Endothelial cell (in vitro differentiated cells): ENCODE measurements at regions not wholly inside any gene's neighbourhood (a gene's known extent, or its start where the extent isn't known, plus 50 kb on each side); places are given as distances from the start of the nearest gene placed in this dataset.

Experiments used
- DNase-seq: peaks from one replicate; pipeline ENCODE4 v3.0.0; 2021; ENCODE audit warnings: low spot score
- H3K27ac Mint-ChIP-seq: one replicate; pipeline ENCODE4 v1.8.0; 2021; ENCODE audit warnings: mixed read lengths, inconsistent platforms; ENCODE audit not compliant: unreplicated experiment
- H3K27me3 Mint-ChIP-seq: one replicate; pipeline ENCODE4 v1.8.0; 2021; ENCODE audit warnings: mild to moderate bottlenecking, moderate library complexity, mixed read lengths, inconsistent platforms; ENCODE audit not compliant: unreplicated experiment
- H3K36me3 Mint-ChIP-seq: one replicate; pipeline ENCODE4 v1.8.0; 2021; ENCODE audit warnings: mild to moderate bottlenecking, low read depth, mixed read lengths, inconsistent platforms; ENCODE audit not compliant: unreplicated experiment
- H3K4me1 Mint-ChIP-seq: one replicate; pipeline ENCODE4 v1.8.0; 2021; ENCODE audit warnings: mild to moderate bottlenecking, mixed read lengths, inconsistent platforms; ENCODE audit not compliant: unreplicated experiment
- H3K4me3 Mint-ChIP-seq: one replicate; pipeline ENCODE4 v1.8.0; 2021; ENCODE audit warnings: mild to moderate bottlenecking, mixed read lengths, inconsistent platforms; ENCODE audit not compliant: unreplicated experiment
- H3K9me3 Mint-ChIP-seq: one replicate; pipeline ENCODE4 v1.8.0; 2021; ENCODE audit warnings: mixed read lengths, inconsistent platforms; ENCODE audit not compliant: unreplicated experiment
- CTCF ChIP-seq: fragments of 200-600 bp; sonication (generic); IDR thresholded peaks from one replicate; pipeline ENCODE4 v1.5.0; 2021; ENCODE audit warnings: antibody characterized with exemption; ENCODE audit not compliant: unreplicated experiment

DNA sequence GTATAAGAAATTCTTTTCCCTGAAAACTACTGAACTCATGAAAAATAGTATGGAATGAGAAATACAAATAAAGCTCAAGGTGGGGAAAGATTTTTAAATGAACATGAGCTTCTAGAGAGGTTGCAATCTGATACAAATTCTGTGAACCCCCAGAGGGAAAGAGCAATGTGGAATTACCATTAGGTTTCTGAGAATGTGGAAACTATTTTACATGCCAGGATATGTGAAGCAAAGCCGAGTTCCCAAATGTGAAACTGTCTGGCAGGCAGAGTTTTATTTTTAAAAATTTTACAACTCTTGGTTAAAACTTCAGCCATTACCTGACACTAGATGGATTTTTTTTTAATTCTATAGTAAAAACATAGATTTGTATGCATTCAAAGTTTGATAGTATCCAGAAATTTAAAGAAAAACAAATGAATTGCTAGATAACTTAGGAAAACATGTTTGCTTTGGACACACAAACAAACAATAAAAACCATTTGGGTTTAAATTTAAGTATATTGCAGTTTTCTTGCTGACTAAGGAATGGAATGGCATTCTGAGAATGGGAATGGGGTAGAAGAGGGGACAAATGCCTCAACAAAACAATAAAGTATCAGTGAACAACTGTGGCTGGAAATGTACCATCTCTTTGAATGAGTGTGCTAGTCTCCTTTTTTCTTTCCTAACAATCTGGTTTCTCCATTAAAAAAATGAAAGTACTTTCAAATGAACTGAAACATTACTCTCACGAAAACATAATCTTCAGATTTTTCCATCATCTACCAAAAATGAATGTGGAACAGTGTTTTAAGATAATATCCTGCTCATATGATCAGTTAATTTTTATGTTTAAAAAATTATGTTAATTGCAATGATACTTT, 99.6 kb downstream of the PCDH18 start:
- H3K4me3 Mint-ChIP-seq = no peak overlapping the region
- no peaks in the 10 kb centered on the region for H3K9me3 Mint-ChIP-seq
- no peaks in the 10 kb centered on the region for H3K36me3 Mint-ChIP-seq
- H3K4me1 Mint-ChIP-seq = no peaks in the 10 kb centered on the region
- no peak for TF ChIP-seq CTCF
- no peak overlapping the region for H3K27ac Mint-ChIP-seq
- DNase-seq = no peak
- no peaks in the 10 kb centered on the region for H3K27me3 Mint-ChIP-seq

DNA sequence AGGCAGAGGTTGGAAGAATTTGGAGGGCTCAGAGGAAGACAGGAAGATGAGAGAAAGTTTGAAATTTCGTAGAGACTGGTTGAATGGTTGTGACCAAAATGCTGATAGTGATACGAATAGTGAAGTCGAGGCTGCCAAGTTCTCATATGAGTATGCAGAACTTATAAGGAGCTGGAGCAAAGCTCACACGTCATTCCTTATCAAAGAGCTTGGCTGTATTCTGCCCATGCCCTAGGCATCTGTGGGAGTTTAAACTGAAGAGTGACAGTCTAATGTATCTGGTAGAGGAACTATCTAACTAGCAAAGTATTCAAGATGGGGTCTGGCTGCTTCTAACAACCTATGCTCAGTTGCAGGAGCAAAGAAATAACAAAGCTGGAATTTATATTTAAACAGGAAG, 102.1 kb downstream of the PCDH18 start:
- TF ChIP-seq CTCF = no peak
- no peak overlapping the region for H3K27ac Mint-ChIP-seq
- H3K9me3 Mint-ChIP-seq = no peaks in the 10 kb centered on the region
- no peak for DNase-seq
- H3K4me3 Mint-ChIP-seq = no peak overlapping the region
- no peaks in the 10 kb centered on the region for H3K4me1 Mint-ChIP-seq
- no peaks in the 10 kb centered on the region for H3K36me3 Mint-ChIP-seq
- no peaks in the 10 kb centered on the region for H3K27me3 Mint-ChIP-seq

- Mint-ChIP-seq H3K36me3 (no peaks in the 10 kb centered on the region), H3K27me3 (no peaks in the 10 kb centered on the region), H3K4me3 (no peak overlapping the region), H3K27ac (no peak overlapping the region), H3K9me3 (no peaks in the 10 kb centered on the region), H3K4me1 (no peaks in the 10 kb centered on the region)
- no peak for TF ChIP-seq CTCF
- no peak for DNase-seq
Measured at GRCh38 chr4:137427411-137427810, 104.9 kb downstream of the PCDH18 start.

DNA sequence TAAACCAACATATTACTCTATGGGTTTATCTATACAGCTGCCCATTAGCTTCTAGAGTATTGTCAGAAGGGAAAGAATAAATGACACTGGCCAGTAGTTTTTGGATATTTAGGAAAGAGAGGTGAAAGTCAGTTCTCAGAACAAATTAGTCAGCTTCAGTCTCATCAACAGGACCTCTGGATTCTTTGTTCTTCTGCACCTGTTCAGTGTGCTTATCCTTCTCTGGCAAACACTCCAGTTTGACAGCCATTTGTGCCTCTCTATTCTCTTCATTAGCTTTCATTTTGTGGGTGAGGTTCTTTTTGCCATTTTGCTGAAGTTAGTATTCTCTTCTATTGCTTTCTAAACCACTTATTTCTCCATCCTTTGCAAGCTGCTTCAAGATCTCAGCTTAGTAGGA, 107.0 kb downstream of the PCDH18 start:
- H3K27ac Mint-ChIP-seq = no peak overlapping the region

More for the DNA sequence above, 107.0 kb downstream of the PCDH18 start:
- Mint-ChIP-seq H3K4me3 (no peak overlapping the region), H3K4me1 (no peaks in the 10 kb centered on the region), H3K9me3 (no peaks in the 10 kb centered on the region), H3K27me3 (no peaks in the 10 kb centered on the region), H3K36me3 (no peaks in the 10 kb centered on the region)
- no peak for TF ChIP-seq CTCF
- no peak for DNase-seq
